NCI-H1048 (cell line): ENCODE measurements at regions not wholly inside any gene's neighbourhood (a gene's known extent, or its start where the extent isn't known, plus 50 kb on each side); places are given as distances from the start of the nearest gene placed in this dataset.

Experiments
- DNase-seq: peaks from one replicate; lab custom pipeline; 2025; lab: John Stamatoyannopoulos, UW

DNA sequence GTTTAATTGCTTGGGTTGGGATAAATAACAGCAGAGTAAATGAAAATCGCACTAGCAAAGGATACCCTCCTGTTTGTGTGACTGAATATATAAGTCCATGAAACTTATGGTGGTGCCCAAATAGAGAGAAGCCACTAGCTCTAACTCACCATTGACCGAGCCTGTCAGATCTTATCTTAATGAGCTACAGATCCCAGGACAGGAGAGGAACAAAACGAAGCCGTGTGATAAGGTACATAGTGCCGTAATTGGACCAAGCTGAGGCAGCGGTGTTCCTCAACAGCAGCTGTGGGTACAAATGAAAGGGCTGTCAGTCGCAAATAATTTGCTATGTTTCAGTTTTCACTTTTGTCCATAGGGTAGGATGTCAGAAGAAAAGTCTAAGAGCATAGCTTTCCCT is 276.1 kb downstream of the PTBP2 start:
- DNase-seq: no peak

DNA sequence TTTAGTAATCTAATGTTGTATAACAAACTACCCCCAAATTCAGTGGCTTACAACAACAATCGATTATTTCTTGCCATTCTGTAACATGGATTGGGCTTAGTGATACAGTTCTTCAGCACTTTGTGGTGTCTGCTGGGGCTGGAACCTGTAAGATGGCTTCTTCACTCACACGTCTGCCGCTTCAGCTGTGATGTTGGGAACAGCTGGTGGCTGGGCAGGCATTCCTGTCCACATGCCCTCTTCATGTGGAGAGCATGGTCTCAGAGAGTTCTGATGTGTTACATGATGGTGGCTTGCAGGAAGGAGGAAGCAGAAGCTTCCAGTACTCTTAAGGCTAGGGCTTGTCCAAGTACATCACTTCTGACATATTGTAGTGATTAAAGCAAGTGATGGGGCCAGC is 276.9 kb downstream of the PTBP2 start:
- no peak for DNase-seq

DNA sequence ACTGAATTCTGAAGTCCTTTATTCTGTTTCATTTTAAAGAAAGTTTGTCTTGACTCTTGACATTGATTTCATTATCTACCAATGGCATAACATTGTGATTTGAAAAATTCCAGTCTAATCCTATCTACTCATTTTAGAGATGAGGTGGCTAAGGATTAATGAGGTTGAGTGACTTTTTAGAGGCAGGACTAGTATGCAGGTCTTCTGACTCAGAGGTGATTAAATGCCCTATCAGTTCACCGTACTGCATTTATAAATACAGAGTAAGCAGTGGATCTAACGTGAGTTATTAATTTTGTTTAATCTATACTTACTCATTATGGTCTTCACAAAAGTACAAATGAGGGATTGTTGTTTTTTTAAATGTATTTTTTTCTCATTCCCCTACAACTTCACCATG is 277.6 kb downstream of the PTBP2 start:
- no peak for DNase-seq

DNA sequence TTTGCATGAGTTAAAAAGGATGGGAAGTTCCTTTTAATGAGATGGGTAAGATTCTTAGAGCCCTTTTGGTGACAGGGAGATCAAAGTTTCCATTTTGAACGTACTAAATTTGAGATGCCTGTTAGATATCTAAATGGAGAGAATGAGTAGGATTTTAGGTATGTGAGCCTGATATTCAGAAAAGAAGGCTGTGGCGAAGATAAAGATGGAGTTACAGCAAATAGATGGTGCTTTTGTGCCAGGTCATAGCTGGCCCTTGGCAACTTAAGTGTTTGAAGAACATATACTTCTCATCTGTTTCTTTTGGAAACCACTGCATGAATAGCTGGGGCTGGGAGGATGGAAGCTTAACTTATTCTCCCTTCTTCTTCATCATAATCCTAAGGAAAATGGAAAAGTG is 282.5 kb downstream of the PTBP2 start:
- no peak for DNase-seq

DNA sequence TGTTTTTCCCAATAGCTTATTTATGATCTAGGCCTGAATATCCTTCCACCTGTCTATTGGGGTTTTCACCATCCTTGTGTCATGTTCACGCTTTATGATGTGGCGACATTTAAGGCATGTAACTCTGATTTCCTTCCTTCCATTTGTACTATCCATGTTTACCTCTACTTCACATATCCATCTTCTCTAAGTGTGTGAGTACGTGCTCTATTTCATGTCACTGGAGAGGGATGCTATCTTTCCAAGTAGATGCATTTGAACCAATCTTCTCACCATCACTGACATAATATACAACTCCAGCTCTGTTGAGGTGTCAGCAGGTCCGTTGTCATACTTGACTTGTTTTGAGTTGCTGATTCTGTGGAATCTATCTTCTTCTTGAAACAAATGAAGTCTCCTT is 283.2 kb downstream of the PTBP2 start:
- DNase-seq: no peak

DNA sequence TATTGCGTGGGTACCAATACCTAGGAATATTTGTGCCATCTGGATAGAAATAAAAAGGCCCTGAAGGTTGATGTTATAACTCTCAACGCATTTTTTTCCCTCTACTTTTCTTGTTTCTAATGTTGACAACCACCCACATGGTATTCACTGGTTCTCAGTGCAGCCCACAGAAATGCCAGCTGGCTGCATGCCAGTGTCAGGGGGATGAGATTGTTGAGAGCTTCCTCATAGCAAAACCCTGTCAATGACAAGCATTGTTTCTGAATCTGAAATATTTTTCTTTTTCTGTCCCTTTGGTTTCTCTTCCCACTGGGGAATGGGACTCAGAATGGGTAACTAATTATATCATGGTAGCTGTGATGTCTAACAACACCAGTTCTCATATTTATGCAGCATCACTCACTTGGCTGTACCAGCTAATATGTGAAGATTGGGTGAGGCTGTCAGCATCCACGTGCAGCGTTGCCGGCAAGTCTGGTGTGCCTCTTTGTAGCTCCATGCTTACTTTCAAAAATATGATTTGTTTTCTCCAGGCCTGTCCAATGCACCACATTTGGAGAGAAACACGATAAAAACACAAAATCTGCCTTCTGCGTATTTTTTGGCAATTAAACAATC is 284.6 kb downstream of the PTBP2 start:
- peak; percentile 8 for DNase-seq

DNA sequence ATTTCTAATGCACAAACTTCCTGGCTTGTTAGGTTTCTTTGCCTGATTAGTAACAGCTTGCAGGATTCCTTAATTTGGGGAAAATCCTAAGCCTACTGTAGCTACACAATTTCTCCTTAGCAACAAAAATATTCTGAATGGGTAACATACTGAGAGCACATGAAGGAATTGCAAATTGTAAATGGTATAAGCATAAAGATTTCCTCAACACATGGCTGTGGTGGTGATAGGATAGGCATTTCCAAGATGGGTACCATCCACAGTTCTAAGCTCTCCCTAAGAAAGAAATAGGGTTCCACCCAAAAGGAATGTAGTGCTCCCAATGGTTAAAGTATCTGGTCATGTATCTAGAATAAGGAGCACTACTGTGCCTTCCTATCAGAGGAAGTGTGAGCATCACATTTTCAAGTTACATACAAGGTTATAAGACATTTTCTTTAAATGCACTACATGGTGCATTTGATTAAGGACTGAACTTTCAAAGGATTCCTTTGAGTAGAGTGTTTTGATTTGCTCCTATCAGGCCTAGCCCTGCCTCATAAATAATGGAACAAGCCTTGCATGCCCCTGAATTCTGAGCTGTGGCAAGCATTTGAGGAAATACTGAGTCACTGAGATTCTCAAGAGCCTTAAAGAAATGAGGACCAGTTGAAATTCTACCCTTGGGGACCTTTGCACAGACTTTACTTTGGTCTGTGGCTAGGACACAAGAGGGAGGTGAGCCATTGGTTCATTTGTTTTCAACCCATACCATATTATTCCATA is 286.4 kb downstream of the PTBP2 start:
- no peak for DNase-seq

DNA sequence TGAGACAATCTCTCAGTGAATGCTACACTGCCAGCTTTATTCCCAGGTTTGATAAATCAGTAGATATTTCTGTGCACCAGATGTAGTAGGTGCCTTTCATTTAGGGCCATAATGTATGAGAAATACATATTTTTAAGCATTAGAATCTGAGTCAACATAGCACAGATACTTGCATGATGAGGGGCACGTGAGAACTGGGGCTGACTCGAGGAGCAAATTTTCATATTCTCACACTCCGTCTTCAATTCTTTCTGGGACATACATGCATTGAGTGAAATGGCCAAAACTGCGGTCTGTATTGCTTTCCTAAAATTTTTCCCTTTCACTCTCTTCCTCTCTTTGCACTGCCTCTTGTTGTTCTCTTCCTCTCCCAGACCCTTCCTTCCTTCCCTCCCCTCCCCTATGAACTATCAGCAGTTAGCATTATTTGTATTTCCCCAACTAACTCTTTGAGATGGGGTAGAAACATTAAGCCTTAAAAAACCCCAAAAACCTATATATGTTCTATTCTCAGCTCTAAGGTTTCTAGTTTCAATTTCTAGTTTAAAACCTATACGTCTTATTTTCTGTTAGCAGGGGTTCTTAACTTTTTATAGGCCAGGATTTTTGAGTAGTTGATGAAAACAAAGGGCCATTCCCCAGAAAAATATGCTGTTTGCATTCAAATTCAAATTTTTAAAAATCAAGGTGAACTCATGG is 289.1 kb downstream of the PTBP2 start:
- no peak for DNase-seq

DNA sequence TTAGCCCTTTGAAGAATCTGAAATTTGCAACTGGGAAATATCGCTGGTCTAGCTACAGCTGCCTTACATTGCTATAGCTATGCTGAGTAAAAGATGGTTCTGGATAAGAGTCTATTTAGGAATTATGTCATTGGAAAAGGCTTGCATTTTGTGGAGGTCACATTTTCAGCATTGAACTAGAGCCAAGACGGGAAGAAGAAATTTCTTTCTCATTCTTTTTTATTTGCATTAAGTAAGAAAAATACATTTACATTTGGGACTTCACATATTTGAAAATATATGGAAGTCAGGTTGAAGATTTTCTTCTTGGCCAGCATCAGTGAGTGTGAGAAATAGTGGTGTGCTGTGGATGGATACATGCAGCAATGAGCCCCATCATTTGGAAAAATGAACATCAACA is 291.6 kb downstream of the PTBP2 start:
- no peak for DNase-seq

DNA sequence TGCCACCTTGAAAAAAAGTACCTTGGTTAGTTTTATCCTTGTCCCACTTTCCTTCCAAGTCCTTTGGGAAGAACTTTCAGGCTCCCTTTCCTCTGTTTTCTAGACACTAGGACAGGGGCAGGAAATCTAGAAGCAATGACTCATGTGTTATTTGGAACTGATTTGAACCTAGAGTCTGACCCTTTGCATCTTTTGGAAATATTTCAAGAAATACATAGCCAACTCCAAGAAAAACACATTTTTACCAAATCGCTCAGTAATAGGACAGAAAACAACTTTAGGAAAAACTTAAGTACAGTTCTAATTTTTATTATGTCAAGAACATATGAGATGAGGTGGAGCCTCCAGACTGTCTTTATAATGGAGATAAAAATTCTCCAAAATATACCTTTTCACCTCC is 292.4 kb downstream of the PTBP2 start:
- no peak for DNase-seq

DNA sequence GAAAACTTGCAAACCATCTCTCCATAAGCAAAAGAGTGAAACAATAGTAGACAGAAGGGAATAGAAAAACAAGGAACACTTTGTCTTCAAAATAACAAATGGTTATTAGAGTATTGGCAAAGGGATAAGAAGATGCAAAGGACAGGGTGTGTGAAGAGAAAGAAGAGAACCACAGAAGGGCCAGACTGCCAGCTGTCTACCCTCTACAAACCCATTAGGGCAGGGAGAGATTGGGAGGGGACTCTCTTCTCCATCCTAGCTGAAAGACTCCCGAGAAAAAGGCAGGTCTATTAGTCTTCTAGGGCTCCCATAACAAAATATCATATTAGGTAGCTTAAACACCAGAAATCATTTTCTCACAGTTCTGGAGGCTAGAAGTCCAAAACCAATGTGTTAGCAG is 292.8 kb downstream of the PTBP2 start:
- DNase-seq: no peak

DNA sequence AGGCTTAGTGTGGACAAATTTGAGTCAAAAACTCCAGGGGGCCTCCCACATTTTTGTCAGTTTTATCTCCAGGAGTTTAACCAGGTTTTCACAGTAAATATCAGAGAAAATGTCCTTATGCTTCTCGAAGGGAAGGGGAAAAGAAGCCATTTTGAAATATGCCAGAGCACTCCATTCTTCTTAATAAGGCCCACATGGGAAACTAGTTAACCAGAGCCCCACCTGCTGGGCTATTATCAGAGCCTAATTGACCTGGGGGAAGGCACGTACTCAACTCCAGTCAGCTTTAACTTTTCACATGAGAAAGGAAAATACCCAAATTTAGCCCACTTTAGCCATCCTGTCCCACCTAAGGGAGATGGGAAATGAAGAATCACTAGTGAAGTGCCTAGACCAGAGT is 296.3 kb downstream of the PTBP2 start:
- no peak for DNase-seq
